HG03175 (cell line): ENCODE measurements at regions not wholly inside any gene's neighbourhood (a gene's known extent, or its start where the extent isn't known, plus 50 kb on each side); places are given as distances from the start of the nearest gene placed in this dataset.

Experiments used
- ATAC-seq: cut with Tn5 transposase; IDR thresholded peaks from one replicate; pipeline ENCODE4 v1.9.1; 2021; ENCODE audit warnings: mild to moderate bottlenecking, moderate library complexity; ENCODE audit not compliant: unreplicated experiment

- no peak for ATAC-seq
Observed at GRCh38 chr21:35905096-35905962, 155.0 kb downstream of the SETD4 start.

GRCh38 chr21:35900539-35900938 lies 159.8 kb downstream of the SETD4 start:
- ATAC-seq = no peak

- no peak for ATAC-seq
Observed at GRCh38 chr21:35896060-35896459, 164.3 kb downstream of the SETD4 start.

- ATAC-seq = no peak
Observed at GRCh38 chr21:35895598-35895997, 164.7 kb downstream of the SETD4 start.

GRCh38 chr21:35893156-35893555 lies 167.2 kb downstream of the SETD4 start:
- no peak for ATAC-seq

GRCh38 chr21:35886887-35887286 lies 173.4 kb downstream of the SETD4 start:
- no peak for ATAC-seq

GRCh38 chr21:35885942-35886541 lies 174.3 kb downstream of the SETD4 start:
- ATAC-seq = no peak

GRCh38 chr21:35882791-35883240 lies 177.5 kb downstream of the SETD4 start:
- ATAC-seq = no peak

- ATAC-seq = no peak
Observed at GRCh38 chr21:35873441-35873840, 186.9 kb downstream of the SETD4 start.

GRCh38 chr21:35871906-35872305 lies 188.4 kb downstream of the SETD4 start:
- no peak for ATAC-seq

GRCh38 chr21:35868869-35869223 lies 191.5 kb downstream of the SETD4 start:
- no peak for ATAC-seq

GRCh38 chr21:35868005-35868868 lies 192.1 kb downstream of the SETD4 start:
- ATAC-seq = no peak

- no peak for ATAC-seq
Observed at GRCh38 chr21:35864039-35864438, 196.3 kb downstream of the SETD4 start.

GRCh38 chr21:35862969-35863368 lies 197.4 kb downstream of the SETD4 start:
- no peak for ATAC-seq

GRCh38 chr21:35861661-35862060 lies 198.7 kb downstream of the SETD4 start:
- no peak for ATAC-seq

- no peak for ATAC-seq
Observed at GRCh38 chr21:35860189-35860869, 200.0 kb downstream of the SETD4 start.

GRCh38 chr21:35859677-35860076 lies 200.6 kb downstream of the SETD4 start:
- ATAC-seq = no peak

GRCh38 chr21:35857095-35857494 lies 203.2 kb downstream of the SETD4 start:
- no peak for ATAC-seq

GRCh38 chr21:35855484-35855883 lies 204.8 kb downstream of the SETD4 start:
- ATAC-seq = no peak

GRCh38 chr21:35854281-35854680 lies 206.0 kb downstream of the SETD4 start:
- ATAC-seq = no peak
